Left ventricle myocardium superior (tissue), 1 donor: ENCODE measurements at regions not wholly inside any gene's neighbourhood (a gene's known extent, or its start where the extent isn't known, plus 50 kb on each side); places are given as distances from the start of the nearest gene placed in this dataset.
A peak's percentile ranks its signal among the peaks of the same experiment; 100 is the strongest.
"Not testable (repeated sequence)": the region's sequence is repeated elsewhere in the genome, so short reads cannot be mapped to it uniquely, and the experiment has no call there.

ENCODE experiments used
- ATAC-seq: fragments of 200-7000 bp; cut with Tn5 transposase; one replicate; pipeline ENCODE4 v1.9.1; 2020; ENCODE audit warnings: mild to moderate bottlenecking, moderate library complexity
- DNase-seq: peaks from one replicate; pipeline ENCODE4 v3.0.0-alpha.2; 2020
- intact Hi-C: fragments of 100-400 bp; cut with micrococcal nuclease; formaldehyde crosslinking; loops from one replicate; pipeline ENCODE4 v1.11.0; 2022
- donor health status: DM: no; HTN: yes; CAD: no; lungs with severe emphysema.

DNA sequence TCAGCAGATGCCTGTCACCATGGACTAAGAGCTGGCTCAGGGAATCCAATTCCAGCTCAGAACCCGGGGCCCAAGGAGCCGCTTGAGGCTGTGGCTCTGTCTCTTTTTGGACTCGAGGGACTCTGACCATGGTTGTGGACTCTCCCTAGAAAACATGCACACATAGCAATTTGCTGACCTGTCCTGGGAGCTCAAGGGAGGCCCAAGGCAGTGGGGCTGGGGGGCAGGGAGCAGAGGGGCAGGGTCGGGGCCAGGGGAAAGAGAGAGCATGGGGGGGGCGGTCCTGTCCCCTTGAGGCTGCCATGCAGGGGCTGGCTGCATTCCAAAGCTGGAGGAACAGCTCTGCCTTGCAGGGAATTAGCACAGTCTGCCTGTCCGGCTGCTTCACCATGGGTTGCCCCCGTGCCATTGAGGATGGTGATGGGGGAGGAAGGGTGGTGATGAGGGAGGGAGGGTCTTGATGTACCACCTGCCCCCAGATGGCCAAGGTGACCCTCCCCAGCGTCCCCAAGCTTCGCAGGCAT lies 190.1 kb downstream of the GOLGA6L6 start:
- DNase-seq, result peak; percentile 23
- no peak for ATAC-seq
- intact Hi-C loops, result loop anchor here (10.0 kb wide), 1 partner anchor 53 kb away; no protein-coding TSS in a partner anchor

DNA sequence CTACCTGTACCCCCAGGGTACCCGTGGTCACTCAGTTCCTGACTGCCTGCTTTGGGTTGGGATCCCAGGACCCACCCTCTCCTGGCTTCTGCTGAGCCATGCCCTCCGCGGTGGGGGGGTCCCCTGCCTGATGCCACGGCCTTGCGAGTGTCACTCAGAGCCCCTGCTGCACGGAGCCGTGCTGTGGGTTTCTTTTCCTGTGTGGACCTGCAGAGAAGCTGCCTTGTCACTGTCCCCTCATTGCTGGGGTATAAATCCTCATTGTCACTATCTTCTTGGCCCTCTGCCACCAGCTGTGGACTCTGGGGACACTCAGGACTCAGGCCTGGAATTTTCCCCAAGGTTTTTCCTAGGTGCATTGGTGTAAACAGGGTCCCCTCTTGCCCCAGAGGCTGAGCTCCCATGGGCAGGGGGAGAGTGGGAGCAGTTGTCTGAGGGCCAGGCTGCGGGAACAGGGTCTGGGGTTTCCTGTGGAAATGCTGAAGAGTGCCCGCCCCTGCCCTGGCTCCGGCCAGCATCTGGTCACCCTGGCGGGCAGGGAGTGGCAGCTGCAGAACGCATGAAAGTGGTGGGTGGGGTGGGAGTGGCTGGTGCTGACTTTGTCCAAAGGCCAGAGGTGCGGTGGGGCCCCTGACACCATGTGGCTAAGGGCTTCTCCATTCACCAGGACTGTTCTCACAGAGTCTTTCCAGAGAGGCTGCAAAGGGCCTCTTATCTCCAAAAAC lies 191.7 kb downstream of the GOLGA6L6 start:
- intact Hi-C loops, result loop anchor here (10.0 kb wide), 1 partner anchor 55 kb away; no protein-coding TSS in a partner anchor
- DNase-seq (no peak), ATAC-seq (no peak)

DNA sequence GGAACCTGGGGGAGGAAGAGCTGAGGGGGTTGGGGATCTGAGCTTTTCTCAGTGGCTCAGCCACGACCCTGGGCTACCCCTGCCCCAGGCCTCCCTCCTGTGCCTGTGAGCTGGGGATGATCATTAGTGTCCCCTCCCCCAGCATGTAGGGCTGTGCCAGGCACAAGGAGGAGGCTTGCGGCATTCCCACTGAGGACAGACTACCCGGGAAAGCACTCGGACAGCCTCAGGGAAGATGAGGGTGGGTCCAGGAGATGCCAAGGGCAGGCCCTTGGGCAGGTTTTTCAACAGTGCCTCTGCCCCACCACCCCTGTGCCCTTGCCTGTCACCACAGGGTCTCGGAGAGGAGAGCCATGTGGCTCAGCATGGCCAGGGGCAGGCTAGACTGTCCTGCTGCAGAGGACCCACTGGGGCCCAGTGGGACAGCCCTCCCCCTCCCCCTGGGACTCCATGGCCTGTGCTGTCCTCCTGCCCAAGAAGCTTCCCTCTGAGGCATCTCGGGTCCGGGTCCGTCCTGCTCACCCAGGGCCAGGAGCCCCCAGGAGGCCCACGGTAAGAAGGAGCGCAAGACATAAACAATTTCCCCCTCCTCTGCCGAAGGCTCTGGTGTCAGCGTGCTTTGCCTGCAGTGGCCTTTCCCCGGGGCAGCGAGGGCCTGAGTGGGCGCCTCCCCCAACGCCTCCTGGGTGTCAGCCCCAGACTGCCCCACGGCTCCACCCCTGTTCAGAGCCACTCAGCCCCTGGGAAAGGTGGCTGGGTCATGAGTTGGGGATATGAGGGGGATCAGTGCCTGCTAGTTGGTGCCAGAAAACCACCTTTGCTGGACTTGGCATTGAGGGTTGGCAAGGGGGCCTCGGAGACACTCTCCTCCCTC lies 192.5 kb downstream of the GOLGA6L6 start:
- intact Hi-C loops, result no loop called here
- peak; percentile 37 for DNase-seq
- ATAC-seq, result no peak

DNA sequence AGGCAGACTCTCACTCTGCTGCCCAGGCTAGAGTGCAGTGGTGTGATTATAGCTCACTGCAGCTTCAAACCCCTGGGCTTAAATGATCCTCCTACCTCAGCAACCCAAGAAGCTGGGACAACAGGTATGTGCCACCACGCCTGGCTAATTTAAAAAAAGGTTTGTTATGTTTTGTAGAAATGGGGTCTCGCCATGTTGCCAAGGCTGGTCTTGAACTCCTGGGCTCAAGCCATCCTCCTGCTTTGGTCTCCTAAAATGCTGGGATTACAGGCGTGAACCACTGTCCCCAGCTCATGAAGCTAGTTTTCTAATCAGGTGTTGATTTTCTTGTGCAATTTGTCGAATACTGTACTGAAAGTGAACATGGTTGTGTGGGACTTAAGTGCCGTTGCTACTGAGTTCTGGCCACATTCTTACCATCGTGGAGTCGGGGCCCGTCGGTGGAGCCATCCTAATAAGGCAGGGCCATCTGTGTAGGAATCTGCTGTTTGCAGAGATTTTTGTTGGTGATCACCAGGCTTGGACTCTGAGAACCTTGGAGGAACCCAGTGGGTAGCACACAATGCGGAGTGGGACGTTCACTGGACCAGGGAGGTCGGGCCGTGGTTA lies 193.2 kb downstream of the GOLGA6L6 start:
- ATAC-seq (no peak), DNase-seq (no peak)
- intact Hi-C loops, result no loop called here

DNA sequence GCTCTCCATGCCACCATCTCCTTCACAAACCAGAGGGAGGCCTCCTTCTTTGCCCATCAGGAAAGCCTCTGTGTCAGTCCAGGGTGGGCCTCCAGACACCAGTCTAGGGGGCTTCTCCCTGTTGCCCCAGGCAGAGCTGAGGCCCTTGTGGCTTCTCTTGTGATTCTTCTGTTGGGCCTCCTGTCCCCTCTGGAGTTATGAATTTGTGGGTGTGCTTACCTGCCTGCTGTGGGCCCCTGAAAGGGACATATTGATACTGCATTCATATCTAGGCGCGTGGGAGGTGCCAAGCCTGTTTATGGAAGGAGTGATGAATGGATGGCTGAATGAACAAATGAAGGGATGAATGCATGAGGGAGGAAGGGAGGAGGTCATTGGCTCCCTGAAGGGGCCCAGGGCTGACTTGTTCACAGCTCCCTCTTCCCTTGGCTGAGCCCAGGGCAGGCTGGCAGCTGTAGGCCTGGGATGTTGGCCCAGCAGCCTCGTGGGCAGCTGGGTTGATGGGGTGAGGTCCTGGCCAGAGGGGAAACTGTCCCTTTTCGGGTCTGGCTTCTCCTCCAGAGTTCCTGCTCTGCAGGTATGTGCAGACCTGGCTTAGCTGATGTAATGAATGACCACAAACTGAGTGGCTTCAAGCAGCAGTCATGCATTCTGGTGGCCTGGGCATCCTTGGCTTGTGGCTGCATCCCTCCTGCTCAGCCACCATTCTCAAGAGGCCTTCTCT lies 195.4 kb downstream of the GOLGA6L6 start:
- intact Hi-C loops, result no loop called here
- ATAC-seq, result no peak

DNA sequence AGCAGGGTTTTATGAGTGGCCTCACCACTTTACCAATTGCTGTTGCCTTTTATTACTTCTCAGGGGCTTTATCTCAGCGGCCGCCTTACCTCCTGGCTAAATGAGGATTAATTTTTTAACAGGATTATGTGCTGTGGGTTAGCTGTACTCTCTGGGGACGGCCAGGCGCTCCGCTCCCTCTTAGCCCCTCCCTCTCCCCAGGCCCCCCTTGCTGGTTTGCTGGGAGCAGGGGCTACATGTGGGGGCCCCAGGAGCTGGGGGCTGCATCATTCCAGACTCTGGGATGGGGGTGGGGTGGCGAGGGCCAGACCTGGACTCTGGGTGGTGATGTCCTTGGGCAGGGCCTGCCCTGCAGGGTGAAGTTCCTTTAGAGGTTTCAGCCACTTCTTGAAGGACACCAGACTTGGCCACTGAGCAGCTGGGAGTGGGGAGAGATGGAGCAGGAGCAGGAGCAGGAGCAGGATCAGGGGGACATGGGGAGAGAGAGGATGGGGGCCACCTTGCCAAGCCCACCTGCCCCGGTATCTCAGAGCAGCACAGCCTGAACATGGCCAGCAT lies 196.1 kb downstream of the GOLGA6L6 start:
- DNase-seq (peak; percentile 34), ATAC-seq (no peak)
- intact Hi-C loops, result no loop called here

More for the DNA sequence above, 195.4 kb downstream of the GOLGA6L6 start:
- DNase-seq, result peak; percentile 21

DNA sequence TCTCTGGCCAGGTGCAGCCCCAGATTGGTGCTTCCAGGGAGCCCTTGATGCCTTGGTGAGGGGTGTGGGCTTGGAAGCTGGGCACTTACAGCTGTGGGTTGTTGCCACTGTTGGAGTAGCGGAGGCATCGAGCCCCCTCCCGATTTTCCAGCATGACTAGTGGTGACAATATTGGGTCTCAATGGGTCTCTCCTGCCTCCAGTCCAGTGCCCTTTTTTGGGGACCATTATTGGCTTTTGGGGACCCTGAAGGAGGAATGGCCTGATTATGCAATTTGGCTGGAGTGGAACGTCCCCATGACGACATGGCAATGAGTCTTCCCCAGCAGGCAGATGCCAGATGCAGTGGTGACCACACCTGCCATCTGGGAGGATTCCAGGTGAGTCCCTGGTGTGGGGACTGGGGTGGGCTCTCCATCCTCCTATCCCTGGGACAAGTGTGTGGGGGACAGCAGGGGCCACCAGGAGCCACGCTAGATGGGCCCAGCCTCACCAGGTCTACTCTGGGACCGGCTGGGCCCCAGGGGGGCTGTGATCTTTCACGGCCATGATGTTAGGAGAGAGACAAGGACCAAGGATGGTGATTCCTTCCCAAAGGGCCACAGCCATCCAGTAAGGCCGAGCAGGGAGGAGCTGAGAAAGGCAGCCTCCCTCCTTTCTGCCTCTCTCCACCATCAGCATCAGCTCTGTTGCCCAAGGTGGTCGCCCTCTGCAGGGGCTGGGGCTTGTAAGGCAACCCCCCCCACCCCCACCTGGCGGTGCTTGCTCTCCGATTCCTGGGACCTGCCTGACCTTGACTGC lies 196.8 kb downstream of the GOLGA6L6 start:
- ATAC-seq, result no peak
- intact Hi-C loops, result no loop called here
- peak; percentile 33 for DNase-seq

DNA sequence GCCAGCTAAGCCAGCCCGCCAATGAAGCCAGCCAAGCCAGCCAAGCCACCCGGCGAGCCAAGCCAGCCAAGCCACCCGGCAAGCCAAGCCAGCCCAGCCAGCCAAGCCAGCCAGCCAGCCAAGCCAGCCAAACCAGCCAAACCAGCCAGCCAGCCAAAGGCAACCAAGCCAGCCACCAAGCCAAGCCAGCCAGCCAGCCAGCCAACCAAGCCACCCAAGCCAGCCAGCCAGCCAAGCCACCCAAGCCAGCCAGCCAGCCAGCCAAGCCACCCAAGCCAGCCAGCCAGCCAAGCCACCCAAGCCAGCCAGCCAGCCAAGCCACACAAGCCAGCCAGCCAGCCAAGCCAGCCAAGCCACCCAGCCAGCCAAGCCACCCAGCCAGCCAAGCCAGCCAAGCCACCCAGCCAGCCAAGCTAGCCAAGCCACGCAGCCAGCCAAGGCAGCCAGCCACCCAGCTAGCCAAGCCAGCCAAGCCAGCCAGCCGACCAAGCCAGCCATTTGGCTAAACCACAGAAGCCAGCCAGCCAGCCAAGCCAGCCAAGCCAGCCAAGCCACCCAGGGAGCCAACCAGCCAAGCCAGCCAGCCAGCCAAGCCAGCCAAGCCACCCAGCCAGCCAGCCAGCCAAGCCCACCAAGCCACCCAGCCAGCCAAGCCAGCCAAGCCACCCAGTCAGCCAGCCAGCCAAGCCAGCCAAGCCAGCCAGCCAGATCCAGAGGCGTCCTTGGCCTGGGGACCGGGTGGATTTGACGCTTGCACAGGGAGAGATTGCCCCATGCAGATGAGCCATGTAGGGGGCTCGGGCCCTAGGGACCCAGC lies 198.0 kb downstream of the GOLGA6L6 start:
- peak; percentile 30 for DNase-seq
- intact Hi-C loops, ATAC-seq: not testable (repeated sequence)

DNA sequence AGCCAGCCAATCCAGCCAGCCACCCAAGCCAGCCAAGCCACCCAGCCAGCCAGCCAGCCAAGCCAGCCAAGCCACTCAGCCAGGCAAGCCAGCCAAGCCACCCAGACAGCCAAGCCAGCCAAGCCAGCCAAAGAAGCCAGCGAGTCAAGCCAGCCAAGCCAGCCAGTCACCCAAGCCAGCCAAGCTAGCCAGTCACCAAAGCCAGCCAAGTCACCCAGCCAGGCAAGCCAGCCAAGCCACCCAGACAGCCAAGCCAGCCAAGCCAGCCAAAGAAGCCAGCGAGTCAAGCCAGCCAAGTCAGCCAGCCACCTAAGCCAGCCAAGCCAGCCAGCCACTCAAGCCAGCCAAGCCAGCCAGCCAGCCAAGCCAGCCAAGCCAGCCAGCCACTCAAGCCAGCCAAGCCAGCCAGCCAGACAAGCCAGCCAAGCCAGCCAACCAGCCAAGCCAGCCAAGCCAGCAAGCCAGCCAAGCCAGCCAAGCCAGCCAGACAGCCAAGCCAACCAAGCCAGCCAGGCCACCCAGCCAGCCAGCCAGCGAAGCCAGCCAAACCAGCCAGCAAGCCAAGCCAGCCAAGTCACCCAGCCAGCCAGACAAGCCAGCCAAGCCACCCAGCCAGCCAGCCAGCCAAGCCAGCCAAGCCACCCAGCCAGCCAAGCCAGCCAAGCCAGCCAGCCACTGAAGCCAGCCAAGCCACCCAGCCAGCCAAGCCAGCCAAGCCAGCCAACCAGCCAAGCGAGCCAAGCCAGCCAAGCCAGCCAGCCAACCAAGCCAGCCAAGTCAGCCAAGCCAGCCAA lies 198.8 kb downstream of the GOLGA6L6 start:
- peak; percentile 29 for DNase-seq
- intact Hi-C loops, ATAC-seq: not testable (repeated sequence)

DNA sequence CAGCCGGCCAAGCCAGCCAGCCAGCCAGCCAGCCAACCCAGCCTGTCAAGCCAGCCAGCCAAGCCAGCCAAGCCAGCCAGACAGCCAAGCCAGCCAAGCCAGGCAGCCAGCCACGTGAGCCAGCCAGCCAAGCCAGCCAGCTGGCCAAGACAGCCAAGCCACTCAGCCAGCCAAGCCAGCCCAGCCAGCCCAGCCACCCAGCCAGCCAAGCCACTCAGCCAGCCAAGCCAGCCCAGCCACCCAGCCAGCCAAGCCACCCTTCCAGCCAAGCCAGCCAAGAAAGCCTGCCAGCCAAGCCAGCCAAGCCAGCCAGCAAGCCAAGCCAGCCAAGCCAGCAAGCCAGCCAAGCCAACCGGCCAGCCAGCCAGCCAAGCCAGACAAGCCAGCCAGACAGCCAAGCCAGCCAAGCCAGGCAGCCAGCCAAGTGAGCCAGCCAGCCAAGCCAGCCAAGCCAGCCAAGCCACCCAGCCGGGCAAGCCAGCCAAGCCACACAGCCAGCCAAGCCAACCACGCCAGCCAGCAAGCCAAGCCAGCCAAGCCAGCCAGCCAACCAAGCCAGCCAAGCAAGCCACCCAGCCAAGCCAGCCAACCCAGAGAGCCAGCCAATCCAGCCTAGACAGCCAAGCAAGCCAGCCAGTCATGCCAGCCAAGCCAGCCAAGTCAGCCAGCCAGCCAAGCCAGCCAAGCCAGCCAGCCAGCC lies 199.5 kb downstream of the GOLGA6L6 start:
- peak; percentile 43 for ATAC-seq

DNA sequence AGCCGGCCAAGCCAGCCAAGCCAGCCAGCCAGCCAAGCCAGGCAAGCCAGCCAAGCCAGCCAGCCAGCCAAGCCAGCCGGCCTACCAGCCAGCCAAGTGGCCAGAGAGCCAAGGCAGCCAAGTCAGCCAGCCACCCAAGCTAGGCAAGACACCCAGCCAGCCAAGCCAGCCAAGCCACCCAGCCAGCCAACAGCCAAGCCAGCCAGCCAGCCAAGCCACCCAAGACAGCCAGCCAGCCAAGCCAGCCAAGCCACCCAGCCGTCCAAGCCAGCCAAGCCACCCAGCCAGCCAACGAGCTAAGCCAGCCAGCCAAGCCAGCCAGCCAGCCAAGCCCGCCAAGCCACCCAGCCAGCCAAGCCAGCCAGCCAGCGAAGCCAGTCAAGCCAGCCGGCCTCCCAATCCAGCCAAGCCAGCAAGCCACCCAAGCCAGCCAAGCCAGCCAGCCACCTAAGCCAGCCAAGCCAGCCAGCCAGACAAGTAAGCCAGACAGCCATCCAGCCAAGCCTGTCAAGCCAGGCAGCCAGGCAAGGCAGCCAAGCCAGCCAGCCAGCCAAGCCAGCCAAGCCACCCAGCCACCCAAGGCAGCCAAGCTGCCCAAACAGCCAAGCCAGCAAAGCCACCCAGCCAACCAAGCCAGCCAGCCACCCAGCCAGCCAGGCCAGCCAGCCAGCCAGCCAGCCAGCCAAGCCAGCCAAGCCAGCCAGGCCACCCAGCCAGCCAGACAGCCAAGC lies 200.5 kb downstream of the GOLGA6L6 start:
- intact Hi-C loops, result no loop called here
- ATAC-seq, result peak; percentile 45
- DNase-seq, result peak; percentile 76

More for the DNA sequence above, 199.5 kb downstream of the GOLGA6L6 start:
- DNase-seq, result peak; percentile 76
- intact Hi-C loops, result no loop called here

DNA sequence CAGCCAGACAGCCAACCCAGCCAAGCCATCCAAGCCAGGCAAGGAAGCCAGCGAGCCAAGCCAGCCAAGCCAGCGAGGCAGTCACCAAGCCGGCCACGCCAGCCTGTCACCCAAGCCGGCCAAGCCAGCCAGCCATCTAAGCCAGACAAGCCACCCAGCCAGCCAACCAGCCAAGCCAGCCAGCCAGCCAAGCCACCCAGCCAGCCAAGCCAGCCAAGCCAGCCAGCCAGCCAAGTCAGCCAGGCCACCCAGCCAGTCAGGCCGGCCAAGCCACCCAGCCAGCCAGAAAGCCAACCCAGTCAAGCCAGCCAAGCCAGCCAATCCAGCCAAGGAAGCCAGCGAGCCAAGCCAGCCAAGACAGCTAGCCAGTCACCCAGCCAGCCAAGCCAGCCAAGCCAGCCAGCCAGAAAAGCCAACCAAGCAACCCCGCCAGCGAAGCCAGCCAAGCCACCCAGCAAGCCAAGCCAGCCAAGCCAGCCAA lies 201.2 kb downstream of the GOLGA6L6 start:
- peak; percentile 77 for DNase-seq
- intact Hi-C loops, result no loop called here

DNA sequence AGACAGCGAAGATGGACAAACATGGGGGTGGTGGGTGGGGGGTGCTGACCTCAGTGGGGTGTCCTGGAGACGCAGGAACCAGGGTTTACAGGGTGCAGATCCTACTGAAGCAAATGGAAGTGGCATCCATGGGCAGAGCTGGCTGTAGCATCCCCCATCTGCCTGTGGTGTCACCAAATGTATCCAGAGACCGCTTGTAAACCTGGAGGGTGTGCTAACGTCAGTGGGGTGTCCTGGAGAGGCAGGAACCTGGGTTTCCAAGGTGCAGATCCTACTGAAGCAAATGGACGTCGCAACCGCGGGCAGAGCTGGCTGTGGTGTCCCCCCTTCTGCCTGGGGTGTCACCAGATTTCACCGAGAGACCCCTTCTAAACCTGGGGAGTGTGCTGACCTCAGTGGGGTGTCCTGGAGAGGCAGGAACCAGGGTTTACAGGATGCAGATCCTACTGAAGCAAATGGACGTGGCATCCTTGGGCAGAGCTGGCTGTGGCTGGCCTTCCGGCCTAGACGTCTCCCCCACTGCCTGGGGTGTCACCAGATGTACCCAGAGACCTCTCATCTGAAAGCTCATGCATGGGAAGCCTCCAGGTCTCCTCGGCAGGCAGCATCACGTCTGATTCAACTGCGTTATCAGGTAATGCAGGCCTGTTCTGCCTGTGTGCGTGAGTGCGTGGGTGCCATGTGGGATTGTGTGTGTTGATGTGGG lies 202.4 kb downstream of the GOLGA6L6 start:
- DNase-seq, result peak; percentile 18
- intact Hi-C loops, ATAC-seq: not testable (repeated sequence)

More for the DNA sequence above, 201.2 kb downstream of the GOLGA6L6 start:
- peak; percentile 48 for ATAC-seq

DNA sequence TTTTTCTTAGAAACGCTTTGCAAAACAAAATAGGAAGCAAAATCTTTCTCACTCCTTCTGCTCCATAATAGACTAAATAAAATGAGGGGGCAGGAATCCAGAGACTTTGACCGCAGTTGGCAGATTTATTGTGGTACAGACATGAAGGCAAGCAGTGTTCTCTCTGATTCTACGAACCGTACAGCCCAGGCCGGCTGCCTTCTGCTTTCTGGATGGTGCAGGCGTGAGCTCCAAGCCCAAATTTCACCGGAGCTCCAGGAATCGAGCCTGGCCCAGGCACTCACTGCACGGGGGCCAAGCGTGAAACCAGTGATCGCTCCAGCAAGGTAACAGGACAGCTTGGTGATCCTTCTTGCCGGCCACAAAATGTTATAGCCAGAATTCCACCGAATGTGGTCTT lies 202.9 kb downstream of the GOLGA6L6 start:
- intact Hi-C loops, ATAC-seq: not testable (repeated sequence)
- DNase-seq, result peak; percentile 21
